ENCODE measurements at regions not wholly inside any gene's neighbourhood (a gene's known extent, or its start where the extent isn't known, plus 50 kb on each side); places are given as distances from the start of the nearest gene placed in this dataset.

DNA sequence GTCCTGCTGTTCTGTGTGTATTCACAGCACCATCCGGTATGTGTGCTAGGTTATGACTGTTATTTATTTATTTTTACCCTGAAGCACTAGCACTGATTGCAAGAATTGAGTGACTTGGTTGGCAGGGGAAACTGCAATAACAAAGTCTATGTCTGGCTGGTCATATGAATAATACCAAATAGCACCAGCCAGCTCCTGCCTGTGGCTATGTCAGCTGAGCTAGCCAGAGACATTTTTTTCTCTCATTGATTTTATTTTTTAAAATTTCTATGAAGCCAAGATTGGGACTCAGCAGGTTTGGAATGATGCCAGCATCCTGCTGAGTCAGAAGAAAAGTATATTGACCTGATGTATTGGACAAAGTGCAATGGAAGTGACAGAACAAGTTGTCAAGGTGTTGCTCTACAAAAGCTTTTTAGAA lies 188.5 kb upstream of the CDH2 start:
- TF ChIP-seq, protein P1, sequence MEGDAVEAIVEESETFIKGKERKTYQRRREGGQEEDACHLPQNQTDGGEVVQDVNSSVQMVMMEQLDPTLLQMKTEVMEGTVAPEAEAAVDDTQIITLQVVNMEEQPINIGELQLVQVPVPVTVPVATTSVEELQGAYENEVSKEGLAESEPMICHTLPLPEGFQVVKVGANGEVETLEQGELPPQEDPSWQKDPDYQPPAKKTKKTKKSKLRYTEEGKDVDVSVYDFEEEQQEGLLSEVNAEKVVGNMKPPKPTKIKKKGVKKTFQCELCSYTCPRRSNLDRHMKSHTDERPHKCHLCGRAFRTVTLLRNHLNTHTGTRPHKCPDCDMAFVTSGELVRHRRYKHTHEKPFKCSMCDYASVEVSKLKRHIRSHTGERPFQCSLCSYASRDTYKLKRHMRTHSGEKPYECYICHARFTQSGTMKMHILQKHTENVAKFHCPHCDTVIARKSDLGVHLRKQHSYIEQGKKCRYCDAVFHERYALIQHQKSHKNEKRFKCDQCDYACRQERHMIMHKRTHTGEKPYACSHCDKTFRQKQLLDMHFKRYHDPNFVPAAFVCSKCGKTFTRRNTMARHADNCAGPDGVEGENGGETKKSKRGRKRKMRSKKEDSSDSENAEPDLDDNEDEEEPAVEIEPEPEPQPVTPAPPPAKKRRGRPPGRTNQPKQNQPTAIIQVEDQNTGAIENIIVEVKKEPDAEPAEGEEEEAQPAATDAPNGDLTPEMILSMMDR (conservative IDR thresholded peaks at IDR 0.05; ENCODE audit: low read depth, low read length) = no peak
- TF ChIP-seq EZH2 (IDR thresholded peaks at IDR 0.05; ENCODE audit: borderline replicate concordance, low read depth, low read length, poor library complexity, severe bottlenecking) = no peak

Measured in A673 (cell line).